HCT116 (cell line): ENCODE measurements at regions not wholly inside any gene's neighbourhood (a gene's known extent, or its start where the extent isn't known, plus 50 kb on each side); places are given as distances from the start of the nearest gene placed in this dataset.

Source experiments
- EGR1 ChIP-seq: IDR thresholded peaks from 2 replicates; pipeline ENCODE4 v1.6.1; 2012; ENCODE audit warnings: low read depth
- EZH2 ChIP-seq: fragments of 200-600 bp; sonication (generic); IDR thresholded peaks from 2 replicates; pipeline ENCODE4 v1.6.1; 2017; ENCODE audit warnings: antibody characterized with exemption, mixed run types
- JUND ChIP-seq: IDR thresholded peaks from 2 replicates; pipeline ENCODE4 v1.6.1; 2012
- POLR2A ChIP-seq: IDR thresholded peaks from 2 replicates; pipeline ENCODE4 v1.7.0; 2011; ENCODE audit warnings: borderline replicate concordance; ENCODE audit not compliant: insufficient read depth, insufficient read length; ENCODE audit errors: extremely low read depth
- POLR2AphosphoS5 ChIP-seq: IDR thresholded peaks from 2 replicates; pipeline ENCODE4 v1.6.1; 2011; ENCODE audit warnings: mild to moderate bottlenecking, low read depth, low read length, moderate library complexity
- RAD21 ChIP-seq: IDR thresholded peaks from 2 replicates; pipeline ENCODE4 v1.6.1; 2012; ENCODE audit warnings: low read depth, mild to moderate bottlenecking
- SIN3A ChIP-seq: IDR thresholded peaks from 2 replicates; pipeline ENCODE4 v1.6.1; 2012; ENCODE audit warnings: low read depth
- SP1 ChIP-seq: IDR thresholded peaks from 2 replicates; pipeline ENCODE4 v1.6.1; 2012; ENCODE audit warnings: low read depth
- SRF ChIP-seq: IDR thresholded peaks from 2 replicates; pipeline ENCODE4 v1.6.1; 2012; ENCODE audit warnings: low read depth
- YY1 ChIP-seq: IDR thresholded peaks from 2 replicates; pipeline ENCODE4 v1.6.1; 2011; ENCODE audit warnings: low read length, low read depth, moderate library complexity, mild to moderate bottlenecking; ENCODE audit not compliant: insufficient replicate concordance; ENCODE audit errors: extremely low read depth
- TF ChIP-seq, protein P1 (sequence below), 3 experiments: fragments of 200-600 bp in 1 of 3; sonication (generic) in 1 of 3; IDR thresholded peaks in 2 of 3; conservative IDR thresholded peaks in 1 of 3; 2 replicates each; pipeline ENCODE4 v1.5.1; 2012 to 2017; ENCODE audit warnings: low read depth in 2 of 3, low read length in 2 of 3, antibody characterized with exemption in 1 of 3, borderline replicate concordance in 1 of 3, control low read depth in 1 of 3, mild to moderate bottlenecking in 1 of 3, mixed read lengths in 1 of 3, mixed run types in 1 of 3, moderate library complexity in 1 of 3; ENCODE audit not compliant: insufficient read depth in 1 of 3
- TF ChIP-seq, protein P2 (sequence below): IDR thresholded peaks from 2 replicates; pipeline ENCODE4 v1.6.1; 2012
- TF ChIP-seq, protein P3 (sequence below): IDR thresholded peaks from 2 replicates; pipeline ENCODE4 v1.6.1; 2012; ENCODE audit warnings: low read depth

DNA sequence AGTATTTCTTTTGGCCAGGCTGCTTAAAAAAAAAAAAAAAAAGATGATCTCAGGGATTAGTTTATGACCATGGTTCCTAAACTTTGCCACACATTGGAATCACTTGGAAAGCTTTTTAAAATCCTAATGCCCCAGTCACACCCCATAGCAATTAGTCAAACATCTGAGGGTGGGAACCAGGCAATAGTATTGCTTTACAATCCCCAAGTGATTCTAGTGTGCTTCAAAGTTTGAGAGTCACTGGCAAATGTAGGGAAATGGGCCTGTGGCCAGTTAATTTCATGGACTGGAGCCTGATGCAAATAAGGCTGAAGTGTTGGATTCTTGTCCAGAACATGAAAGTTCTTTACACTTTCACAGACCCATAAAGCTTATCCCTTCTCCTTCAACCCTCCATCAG lies 374.6 kb upstream of the ESRRG start:
- no peak for TF ChIP-seq SP1
- no peak for TF ChIP-seq SIN3A
- TF ChIP-seq SRF: no peak
- TF ChIP-seq, protein P1, sequence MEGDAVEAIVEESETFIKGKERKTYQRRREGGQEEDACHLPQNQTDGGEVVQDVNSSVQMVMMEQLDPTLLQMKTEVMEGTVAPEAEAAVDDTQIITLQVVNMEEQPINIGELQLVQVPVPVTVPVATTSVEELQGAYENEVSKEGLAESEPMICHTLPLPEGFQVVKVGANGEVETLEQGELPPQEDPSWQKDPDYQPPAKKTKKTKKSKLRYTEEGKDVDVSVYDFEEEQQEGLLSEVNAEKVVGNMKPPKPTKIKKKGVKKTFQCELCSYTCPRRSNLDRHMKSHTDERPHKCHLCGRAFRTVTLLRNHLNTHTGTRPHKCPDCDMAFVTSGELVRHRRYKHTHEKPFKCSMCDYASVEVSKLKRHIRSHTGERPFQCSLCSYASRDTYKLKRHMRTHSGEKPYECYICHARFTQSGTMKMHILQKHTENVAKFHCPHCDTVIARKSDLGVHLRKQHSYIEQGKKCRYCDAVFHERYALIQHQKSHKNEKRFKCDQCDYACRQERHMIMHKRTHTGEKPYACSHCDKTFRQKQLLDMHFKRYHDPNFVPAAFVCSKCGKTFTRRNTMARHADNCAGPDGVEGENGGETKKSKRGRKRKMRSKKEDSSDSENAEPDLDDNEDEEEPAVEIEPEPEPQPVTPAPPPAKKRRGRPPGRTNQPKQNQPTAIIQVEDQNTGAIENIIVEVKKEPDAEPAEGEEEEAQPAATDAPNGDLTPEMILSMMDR (IDR thresholded peaks at IDR 0.05 in 2 of 3, conservative IDR thresholded peaks at IDR 0.05 in 1 of 3; ENCODE audit: borderline replicate concordance in 1 of 3, insufficient read depth in 1 of 3, low read depth in 2 of 3, low read length in 2 of 3): no peak
- TF ChIP-seq EGR1: no peak
- TF ChIP-seq YY1: no peak
- TF ChIP-seq, protein P2, sequence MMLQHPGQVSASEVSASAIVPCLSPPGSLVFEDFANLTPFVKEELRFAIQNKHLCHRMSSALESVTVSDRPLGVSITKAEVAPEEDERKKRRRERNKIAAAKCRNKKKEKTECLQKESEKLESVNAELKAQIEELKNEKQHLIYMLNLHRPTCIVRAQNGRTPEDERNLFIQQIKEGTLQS: no peak
- TF ChIP-seq POLR2A: no peak
- no peak for TF ChIP-seq POLR2AphosphoS5
- TF ChIP-seq, protein P3, sequence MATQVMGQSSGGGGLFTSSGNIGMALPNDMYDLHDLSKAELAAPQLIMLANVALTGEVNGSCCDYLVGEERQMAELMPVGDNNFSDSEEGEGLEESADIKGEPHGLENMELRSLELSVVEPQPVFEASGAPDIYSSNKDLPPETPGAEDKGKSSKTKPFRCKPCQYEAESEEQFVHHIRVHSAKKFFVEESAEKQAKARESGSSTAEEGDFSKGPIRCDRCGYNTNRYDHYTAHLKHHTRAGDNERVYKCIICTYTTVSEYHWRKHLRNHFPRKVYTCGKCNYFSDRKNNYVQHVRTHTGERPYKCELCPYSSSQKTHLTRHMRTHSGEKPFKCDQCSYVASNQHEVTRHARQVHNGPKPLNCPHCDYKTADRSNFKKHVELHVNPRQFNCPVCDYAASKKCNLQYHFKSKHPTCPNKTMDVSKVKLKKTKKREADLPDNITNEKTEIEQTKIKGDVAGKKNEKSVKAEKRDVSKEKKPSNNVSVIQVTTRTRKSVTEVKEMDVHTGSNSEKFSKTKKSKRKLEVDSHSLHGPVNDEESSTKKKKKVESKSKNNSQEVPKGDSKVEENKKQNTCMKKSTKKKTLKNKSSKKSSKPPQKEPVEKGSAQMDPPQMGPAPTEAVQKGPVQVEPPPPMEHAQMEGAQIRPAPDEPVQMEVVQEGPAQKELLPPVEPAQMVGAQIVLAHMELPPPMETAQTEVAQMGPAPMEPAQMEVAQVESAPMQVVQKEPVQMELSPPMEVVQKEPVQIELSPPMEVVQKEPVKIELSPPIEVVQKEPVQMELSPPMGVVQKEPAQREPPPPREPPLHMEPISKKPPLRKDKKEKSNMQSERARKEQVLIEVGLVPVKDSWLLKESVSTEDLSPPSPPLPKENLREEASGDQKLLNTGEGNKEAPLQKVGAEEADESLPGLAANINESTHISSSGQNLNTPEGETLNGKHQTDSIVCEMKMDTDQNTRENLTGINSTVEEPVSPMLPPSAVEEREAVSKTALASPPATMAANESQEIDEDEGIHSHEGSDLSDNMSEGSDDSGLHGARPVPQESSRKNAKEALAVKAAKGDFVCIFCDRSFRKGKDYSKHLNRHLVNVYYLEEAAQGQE: no peak
- TF ChIP-seq RAD21: no peak
- no peak for TF ChIP-seq EZH2
- TF ChIP-seq JUND: no peak
